ENCODE measurements at regions not wholly inside any gene's neighbourhood (a gene's known extent, or its start where the extent isn't known, plus 50 kb on each side); places are given as distances from the start of the nearest gene placed in this dataset.
A peak's percentile ranks its signal among the peaks of the same experiment; 100 is the strongest.

DNA sequence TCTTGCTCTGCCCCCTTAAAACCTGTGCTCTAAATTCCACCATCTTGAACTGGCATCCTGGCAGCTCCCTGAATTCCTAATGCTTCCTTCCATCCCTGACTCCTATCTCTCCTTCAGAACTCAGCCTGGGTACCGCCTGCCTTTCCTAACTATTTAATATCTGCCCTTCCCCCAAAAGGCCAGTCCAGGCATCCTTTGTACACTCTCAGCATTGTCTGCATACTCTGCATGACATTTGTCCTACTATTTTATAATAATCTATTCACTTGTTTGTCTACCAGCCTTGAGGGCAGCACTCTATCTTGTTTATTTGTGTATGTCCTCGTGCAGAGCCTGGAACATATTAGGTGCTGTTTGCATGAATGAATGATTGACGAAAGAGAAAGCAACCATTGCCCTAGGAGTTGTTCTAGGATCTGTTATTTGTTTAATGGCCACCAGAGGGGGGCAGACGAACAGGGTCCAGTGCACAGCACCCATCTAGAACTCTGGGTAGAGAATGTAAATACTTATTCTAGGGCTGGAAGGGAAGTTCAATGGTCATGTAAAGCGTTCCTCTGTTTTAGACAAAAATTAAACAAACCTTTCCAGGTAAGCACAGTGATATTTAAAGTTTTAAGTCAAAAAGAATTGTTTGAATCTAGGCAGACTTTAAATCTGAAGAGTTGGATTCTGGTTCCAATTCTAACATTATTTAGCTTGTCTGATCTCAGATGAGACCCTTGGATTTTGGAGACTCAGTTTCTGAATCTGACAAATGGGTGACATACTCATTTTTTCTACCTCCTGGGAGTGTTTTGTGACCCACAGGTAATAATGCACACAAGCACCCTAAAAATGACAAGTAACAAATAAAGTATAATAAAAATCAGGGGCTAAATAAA is 125.8 kb upstream of the GALNT15 start:
- Histone ChIP-seq H3K36me3 (ENCODE audit: control insufficient read depth, insufficient read depth, low read length) (no peaks in the 10 kb centered on the region), H3K27me3 (ENCODE audit: control insufficient read depth, insufficient read depth, low read length) (no peaks in the 10 kb centered on the region), H3K4me3 (ENCODE audit: low read depth, low read length) (peak overlapping the region; percentile 13)
- DNase-seq (ENCODE audit: low read depth) (peak; percentile 60), FAIRE-seq (no peak)
- TF ChIP-seq, protein P1, sequence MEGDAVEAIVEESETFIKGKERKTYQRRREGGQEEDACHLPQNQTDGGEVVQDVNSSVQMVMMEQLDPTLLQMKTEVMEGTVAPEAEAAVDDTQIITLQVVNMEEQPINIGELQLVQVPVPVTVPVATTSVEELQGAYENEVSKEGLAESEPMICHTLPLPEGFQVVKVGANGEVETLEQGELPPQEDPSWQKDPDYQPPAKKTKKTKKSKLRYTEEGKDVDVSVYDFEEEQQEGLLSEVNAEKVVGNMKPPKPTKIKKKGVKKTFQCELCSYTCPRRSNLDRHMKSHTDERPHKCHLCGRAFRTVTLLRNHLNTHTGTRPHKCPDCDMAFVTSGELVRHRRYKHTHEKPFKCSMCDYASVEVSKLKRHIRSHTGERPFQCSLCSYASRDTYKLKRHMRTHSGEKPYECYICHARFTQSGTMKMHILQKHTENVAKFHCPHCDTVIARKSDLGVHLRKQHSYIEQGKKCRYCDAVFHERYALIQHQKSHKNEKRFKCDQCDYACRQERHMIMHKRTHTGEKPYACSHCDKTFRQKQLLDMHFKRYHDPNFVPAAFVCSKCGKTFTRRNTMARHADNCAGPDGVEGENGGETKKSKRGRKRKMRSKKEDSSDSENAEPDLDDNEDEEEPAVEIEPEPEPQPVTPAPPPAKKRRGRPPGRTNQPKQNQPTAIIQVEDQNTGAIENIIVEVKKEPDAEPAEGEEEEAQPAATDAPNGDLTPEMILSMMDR (IDR thresholded peaks at IDR 0.05; ENCODE audit: insufficient read depth, low read length, severe bottlenecking) = peak; percentile 64

DNA sequence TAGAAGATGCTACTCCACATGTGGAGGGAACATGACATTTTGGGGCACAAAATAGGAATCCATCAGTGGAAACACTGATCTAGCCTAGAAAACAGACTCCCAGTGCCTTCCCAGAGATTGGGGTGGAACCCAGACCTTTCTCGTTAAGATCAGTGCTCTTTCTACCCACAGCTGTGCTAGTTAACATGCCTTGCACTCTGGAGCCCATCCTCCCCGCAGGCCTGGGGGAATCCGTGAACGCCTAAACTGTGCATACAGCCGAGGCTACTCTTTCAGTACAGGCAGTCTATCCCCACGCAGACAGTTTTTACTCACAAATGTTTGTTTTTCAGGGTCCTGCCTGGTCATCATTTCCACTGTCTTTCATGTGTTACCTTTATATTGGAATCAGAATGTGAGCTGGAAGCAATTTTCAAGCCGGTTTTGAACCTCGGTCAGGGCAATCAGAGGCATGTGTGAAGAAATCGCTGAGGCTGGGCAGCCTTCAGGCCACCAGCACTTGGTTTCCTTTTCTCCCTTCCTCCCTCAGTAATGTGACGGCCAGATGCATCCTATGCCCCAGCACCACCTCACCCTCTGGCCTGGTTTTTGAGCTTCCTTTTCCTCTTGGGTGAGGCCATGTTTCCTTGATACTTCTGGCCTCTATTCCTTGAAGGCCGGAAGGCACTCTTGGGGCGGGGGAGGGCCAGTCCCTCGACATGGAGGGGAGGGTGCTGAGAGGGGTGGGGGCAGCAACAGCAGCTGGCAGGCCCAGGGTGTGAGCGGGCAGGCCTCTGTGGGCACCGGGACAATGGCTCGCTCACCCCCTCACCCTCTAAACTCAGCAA is 123.6 kb upstream of the GALNT15 start:
- no peak for DNase-seq (ENCODE audit: low read depth)
- H3K36me3 ChIP-seq (ENCODE audit: control insufficient read depth, insufficient read depth, low read length) = no peaks in the 10 kb centered on the region
- TF ChIP-seq, protein P1 (IDR thresholded peaks at IDR 0.05; ENCODE audit: insufficient read depth, low read length, severe bottlenecking) = no peak
- no peak for FAIRE-seq
- H3K27me3 ChIP-seq (ENCODE audit: control insufficient read depth, insufficient read depth, low read length) = no peaks in the 10 kb centered on the region
- no peak overlapping the region for H3K4me3 ChIP-seq (ENCODE audit: low read depth, low read length)

DNA sequence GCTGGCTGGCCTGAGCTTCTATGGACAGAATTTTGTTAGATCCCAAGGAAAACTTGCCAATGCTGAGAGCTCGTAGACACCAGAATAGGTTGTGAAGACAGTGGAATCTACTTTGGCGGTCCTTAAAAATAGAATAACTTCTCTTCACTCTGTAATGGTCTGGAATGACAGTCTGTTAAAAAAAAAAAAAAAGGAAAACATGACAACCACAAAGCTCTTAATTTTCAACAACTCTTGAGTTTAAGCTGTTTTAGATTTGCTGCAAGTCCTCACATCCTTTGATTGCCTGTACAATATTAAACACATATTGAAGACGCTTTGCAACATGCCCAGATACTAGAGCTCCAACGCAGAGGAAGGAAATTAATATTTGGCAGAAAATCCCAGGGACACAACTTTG is 122.8 kb upstream of the GALNT15 start:
- Histone ChIP-seq H3K36me3 (ENCODE audit: control insufficient read depth, insufficient read depth, low read length) (no peaks in the 10 kb centered on the region), H3K27me3 (ENCODE audit: control insufficient read depth, insufficient read depth, low read length) (no peaks in the 10 kb centered on the region), H3K4me3 (ENCODE audit: low read depth, low read length) (no peak overlapping the region)
- no peak for FAIRE-seq
- DNase-seq (ENCODE audit: low read depth) = no peak
- TF ChIP-seq, protein P1 (IDR thresholded peaks at IDR 0.05; ENCODE audit: insufficient read depth, low read length, severe bottlenecking) = no peak

DNA sequence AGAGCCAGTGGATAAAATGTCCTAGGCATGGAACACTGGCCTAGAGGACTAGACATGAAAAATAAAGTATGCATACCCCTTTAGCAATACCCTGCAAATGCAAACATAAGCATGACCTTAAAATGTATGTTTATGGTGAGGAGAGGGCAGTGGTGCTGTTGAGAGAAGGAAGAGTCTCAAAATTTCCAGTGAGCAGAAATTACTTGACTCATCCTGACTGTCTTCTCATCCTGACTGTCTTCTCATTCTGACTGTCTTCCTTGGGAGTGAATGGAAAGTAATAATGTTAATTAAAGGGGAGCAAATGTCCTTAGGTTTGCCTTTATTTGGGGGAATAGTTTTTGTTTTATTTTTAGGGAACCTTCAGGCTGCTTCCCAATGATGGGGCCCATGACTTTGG is 121.5 kb upstream of the GALNT15 start:
- DNase-seq (ENCODE audit: low read depth) = no peak
- H3K36me3 ChIP-seq (ENCODE audit: control insufficient read depth, insufficient read depth, low read length) = no peaks in the 10 kb centered on the region
- no peak overlapping the region for H3K4me3 ChIP-seq (ENCODE audit: low read depth, low read length)
- FAIRE-seq = no peak
- no peaks in the 10 kb centered on the region for H3K27me3 ChIP-seq (ENCODE audit: control insufficient read depth, insufficient read depth, low read length)
- TF ChIP-seq, protein P1 (IDR thresholded peaks at IDR 0.05; ENCODE audit: insufficient read depth, low read length, severe bottlenecking) = no peak

DNA sequence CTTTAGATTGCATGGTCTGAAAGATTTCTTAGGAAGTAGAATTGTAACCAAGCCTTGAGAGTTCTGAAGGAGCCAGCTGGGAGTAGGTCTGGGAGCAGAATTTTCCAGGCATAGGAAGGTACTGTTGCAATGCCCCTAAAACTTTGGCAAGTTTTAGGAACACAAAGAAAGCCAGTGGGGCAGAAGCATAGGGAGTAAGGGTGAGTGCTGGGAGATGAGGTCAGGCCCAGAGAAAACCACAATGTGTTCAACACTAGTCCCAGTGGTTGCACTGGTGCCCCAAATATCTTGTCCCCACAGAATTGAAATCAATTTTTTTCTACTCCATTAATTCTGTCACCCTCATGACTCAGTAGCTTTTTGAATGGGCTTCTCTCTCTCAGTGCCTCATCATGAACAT is 120.7 kb upstream of the GALNT15 start:
- FAIRE-seq = no peak
- H3K36me3 ChIP-seq (ENCODE audit: control insufficient read depth, insufficient read depth, low read length) = no peaks in the 10 kb centered on the region
- H3K4me3 ChIP-seq (ENCODE audit: low read depth, low read length) = no peak overlapping the region
- H3K27me3 ChIP-seq (ENCODE audit: control insufficient read depth, insufficient read depth, low read length) = no peaks in the 10 kb centered on the region
- DNase-seq (ENCODE audit: low read depth) = no peak
- TF ChIP-seq, protein P1 (IDR thresholded peaks at IDR 0.05; ENCODE audit: insufficient read depth, low read length, severe bottlenecking) = no peak
